HL-60 (cell line): ENCODE measurements at regions not wholly inside any gene's neighbourhood (a gene's known extent, or its start where the extent isn't known, plus 50 kb on each side); places are given as distances from the start of the nearest gene placed in this dataset.

ENCODE experiments used
- DNase-seq, 2 experiments: peaks; one replicate each; pipeline ENCODE4 v3.0.0-alpha.2; 2010 to 2020; ENCODE audit warnings: low read depth in 1 of 2, low spot score in 1 of 2
- H3K27ac ChIP-seq: fragments of 250-450 bp; sonication (Bioruptor Pico); replicated peaks from 2 replicates; pipeline ENCODE4 v1.5.1; 2020; ENCODE audit warnings: mild to moderate bottlenecking, moderate library complexity
- H3K27me3 ChIP-seq: fragments of 250-450 bp; sonication (Bioruptor Pico); 2 replicates; pipeline ENCODE4 v1.5.1; 2021; ENCODE audit warnings: mild to moderate bottlenecking, moderate library complexity; ENCODE audit not compliant: insufficient read depth, poor library complexity, severe bottlenecking
- H3K4me3 ChIP-seq: replicated peaks from 2 replicates; pipeline ENCODE4 v1.5.1; 2011; ENCODE audit warnings: mild to moderate bottlenecking, control low read depth, low read length; ENCODE audit not compliant: insufficient read depth
- CTCF ChIP-seq: IDR thresholded peaks from one replicate; pipeline ENCODE4 v1.5.1; 2011; ENCODE audit warnings: low read length, control low read depth, inconsistent platforms; ENCODE audit not compliant: insufficient read depth
- GABPA ChIP-seq: IDR thresholded peaks from 2 replicates; pipeline ENCODE4 v1.6.1; 2012; ENCODE audit warnings: low read depth
- POLR2AphosphoS5 ChIP-seq: IDR thresholded peaks from 2 replicates; pipeline ENCODE4 v1.6.1; 2012; ENCODE audit warnings: low read depth
- REST ChIP-seq: IDR thresholded peaks from 2 replicates; pipeline ENCODE4 v1.6.1; 2012; ENCODE audit warnings: low read depth; ENCODE audit not compliant: insufficient replicate concordance
- SPI1 ChIP-seq: IDR thresholded peaks from 2 replicates; pipeline ENCODE4 v1.6.1; 2012; ENCODE audit warnings: low read depth, mild to moderate bottlenecking, borderline replicate concordance

GRCh38 chr16:80233097-80233835 lies 307.5 kb upstream of the DYNLRB2 start:
- no peak for DNase-seq
- no peak overlapping the region for H3K4me3 ChIP-seq
- TF ChIP-seq POLR2AphosphoS5 (no peak), GABPA (no peak), CTCF (no peak), REST (no peak), SPI1 (no peak)
- no peak overlapping the region for H3K27ac ChIP-seq
- H3K27me3 ChIP-seq, result no peaks in the 10 kb centered on the region

- Histone ChIP-seq H3K4me3 (no peak overlapping the region), H3K27ac (no peak overlapping the region), H3K27me3 (no peaks in the 10 kb centered on the region)
- TF ChIP-seq POLR2AphosphoS5 (no peak), CTCF (no peak), REST (no peak), SPI1 (no peak), GABPA (no peak)
- no peak for DNase-seq
Measured at GRCh38 chr16:80231888-80232287, 308.9 kb upstream of the DYNLRB2 start.

GRCh38 chr16:80231121-80231520 lies 309.7 kb upstream of the DYNLRB2 start:
- no peak overlapping the region for H3K27ac ChIP-seq
- H3K27me3 ChIP-seq, result no peaks in the 10 kb centered on the region
- no peak overlapping the region for H3K4me3 ChIP-seq
- no peak for TF ChIP-seq POLR2AphosphoS5
- no peak for TF ChIP-seq SPI1
- TF ChIP-seq CTCF, result no peak
- TF ChIP-seq REST, result no peak
- no peak for TF ChIP-seq GABPA
- no peak for DNase-seq
